ENCODE measurements at regions not wholly inside any gene's neighbourhood (a gene's known extent, or its start where the extent isn't known, plus 50 kb on each side); places are given as distances from the start of the nearest gene placed in this dataset.

GRCh38 chr5:120241400-120241799 lies 222.7 kb upstream of the PRR16 start:
- no peak overlapping the region for H3K9ac ChIP-seq
- peak overlapping the region; percentile 9; the same call in 1 of the 2 replicates for H2AFZ ChIP-seq (ENCODE audit: low read depth)
- H3K9me3 ChIP-seq: no peaks in the 10 kb centered on the region
- 68% methylated on average over 1 of the region's 1 CpG for WGBS (ENCODE audit: low lambda C conversion rate)
- no peak overlapping the region for H3K4me2 ChIP-seq
- H3K27me3 ChIP-seq (ENCODE audit: insufficient read depth): no peaks in the 10 kb centered on the region
- no peak overlapping the region for H3K27ac ChIP-seq (ENCODE audit: low read depth in 2 of 2, low read length in 1 of 2)
- H3K4me3 ChIP-seq (ENCODE audit: low read depth in 2 of 2, low read length in 1 of 2): no peak overlapping the region
- H3K9me2 ChIP-seq: no peaks in the 10 kb centered on the region; the same call in 1 of the 2 replicates
- no peaks in the 10 kb centered on the region for H3K4me1 ChIP-seq (ENCODE audit: control insufficient read depth in 1 of 2, insufficient read depth in 2 of 2, low read depth in 1 of 2, low read length in 1 of 2)
- DNase-seq: no peak
- peaks cover 0 to 5% of the 10 kb centered on the region in 2 experiments for H3K36me3 ChIP-seq (replicated peaks in 1 of 2; ENCODE audit: control insufficient read depth in 1 of 2, insufficient read depth in 2 of 2, low read length in 1 of 2)
- CTCF ChIA-PET: no interaction called here
- POLR2A ChIA-PET: no interaction called here
- H4K20me1 ChIP-seq (ENCODE audit: insufficient read depth): no peaks in the 10 kb centered on the region
- TF ChIP-seq RCOR1 (IDR thresholded peaks at IDR 0.05; ENCODE audit: low read length) (no peak), ZBTB33 (IDR thresholded peaks at IDR 0.05; ENCODE audit: borderline replicate concordance, low read depth) (no peak), POLR2AphosphoS5 (IDR thresholded peaks at IDR 0.05; ENCODE audit: low read depth, low read length) (no peak), ELF1 (IDR thresholded peaks at IDR 0.05) (no peak), SMC3 (IDR thresholded peaks at IDR 0.05; ENCODE audit: low read depth, low read length) (no peak), NFIC (IDR thresholded peaks at IDR 0.05; ENCODE audit: borderline replicate concordance) (no peak)
- H3K79me2 ChIP-seq (ENCODE audit: insufficient read depth): no peaks in the 10 kb centered on the region
- no peaks in the 10 kb centered on the region for H3F3A ChIP-seq (replicated peaks; ENCODE audit: insufficient read depth)

- Histone ChIP-seq H3K4me3 (ENCODE audit: low read depth in 2 of 2, low read length in 1 of 2) (no peak overlapping the region), H3K9me3 (no peaks in the 10 kb centered on the region), H3K9me2 (no peaks in the 10 kb centered on the region), H3K36me3 (replicated peaks in 1 of 2; ENCODE audit: control insufficient read depth in 1 of 2, insufficient read depth in 2 of 2, low read length in 1 of 2) (no peaks in the 10 kb centered on the region), H3K4me2 (no peak overlapping the region), H3K27me3 (ENCODE audit: insufficient read depth) (no peaks in the 10 kb centered on the region), H3K9ac (no peak overlapping the region), H3K79me2 (ENCODE audit: insufficient read depth) (no peaks in the 10 kb centered on the region), H3K4me1 (ENCODE audit: control insufficient read depth in 1 of 2, insufficient read depth in 2 of 2, low read depth in 1 of 2, low read length in 1 of 2) (peaks cover 0 to 6% of the 10 kb centered on the region in 2 experiments; a peak in 2 of 4 replicates), H3K27ac (ENCODE audit: low read depth in 2 of 2, low read length in 1 of 2) (peak overlapping the region in 1 of 2 experiments; percentile 6; a peak in 2 of 4 replicates), H4K20me1 (ENCODE audit: insufficient read depth) (no peaks in the 10 kb centered on the region), H2AFZ (ENCODE audit: low read depth) (no peak overlapping the region), H3F3A (replicated peaks; ENCODE audit: insufficient read depth) (no peaks in the 10 kb centered on the region)
- no peak for DNase-seq
- WGBS (ENCODE audit: low lambda C conversion rate): 68% methylated on average over 3 of the region's 3 CpGs
- POLR2A ChIA-PET: no interaction called here
- no peak for TF ChIP-seq JUND (IDR thresholded peaks at IDR 0.05)
- no peak for TF ChIP-seq POLR2AphosphoS5 (IDR thresholded peaks at IDR 0.05; ENCODE audit: low read depth, low read length)
- no peak for TF ChIP-seq USF1 (IDR thresholded peaks at IDR 0.05; ENCODE audit: borderline replicate concordance, low read depth)
- no peak for TF ChIP-seq FOSL2 (IDR thresholded peaks at IDR 0.05; ENCODE audit: borderline replicate concordance, low read depth)
- no peak for TF ChIP-seq SIN3A (IDR thresholded peaks at IDR 0.05; ENCODE audit: borderline replicate concordance, low read depth, low read length)
- no peak for TF ChIP-seq RCOR1 (IDR thresholded peaks at IDR 0.05; ENCODE audit: low read length)
- no peak for TF ChIP-seq GABPA (IDR thresholded peaks at IDR 0.05; ENCODE audit: low read depth)
- TF ChIP-seq EP300 (IDR thresholded peaks at IDR 0.05; ENCODE audit: borderline replicate concordance in 1 of 2, low read depth in 1 of 2, low read length in 1 of 2): no peak
- no peak for TF ChIP-seq ZBTB33 (IDR thresholded peaks at IDR 0.05; ENCODE audit: borderline replicate concordance, low read depth)
- TF ChIP-seq RXRA (IDR thresholded peaks at IDR 0.05; ENCODE audit: borderline replicate concordance, low read depth): no peak
- no peak for TF ChIP-seq IRF3 (IDR thresholded peaks at IDR 0.05; ENCODE audit: low read depth, low read length)
- TF ChIP-seq NFIC (IDR thresholded peaks at IDR 0.05; ENCODE audit: borderline replicate concordance): no peak
- TF ChIP-seq SMC3 (IDR thresholded peaks at IDR 0.05; ENCODE audit: low read depth, low read length): no peak
- no peak for TF ChIP-seq REST (IDR thresholded peaks at IDR 0.05; ENCODE audit: low read depth, low read length)
- no peak for TF ChIP-seq TCF12 (IDR thresholded peaks at IDR 0.05)
- CTCF ChIA-PET: interaction anchor here (0.8 to 0.9 kb wide), 2 partner anchors 71 to 196 kb away, joined by 3 read pairs; no protein-coding TSS in a partner anchor
These were observed 212.2 kb upstream of the PRR16 start for GRCh38 chr5:120251898-120252297.
